Panc1 (cell line): ENCODE measurements at regions not wholly inside any gene's neighbourhood (a gene's known extent, or its start where the extent isn't known, plus 50 kb on each side); places are given as distances from the start of the nearest gene placed in this dataset.

Experiments
- ATAC-seq: fragments of 200-7000 bp; cut with Tn5 transposase; 2 replicates; pipeline ENCODE4 v1.9.1; 2020; ENCODE audit warnings: mild to moderate bottlenecking, moderate library complexity
- BruUV-seq: library from RNA; stranded (reverse); fragments of 400-500 nt; replicated peaks from 2 replicates; lab custom pipeline; 2021; lab: Mats Ljungman, UMichigan
- CTCF ChIA-PET: fragments of 300-600 bp; sonication (Branson Sonifier 250); formaldehyde crosslinking; loops from one replicate; lab custom pipeline; 2022; ENCODE audit warnings: antibody characterized with exemption; lab: Charles Lee
- POLR2A ChIA-PET: fragments of 300-600 bp; sonication (Branson Sonifier 250); formaldehyde crosslinking; loops from one replicate; lab custom pipeline; 2022; ENCODE audit warnings: antibody characterized with exemption; lab: Charles Lee
- DNase-seq: peaks from one replicate; pipeline ENCODE4 v3.0.0-alpha.2; 2010; ENCODE audit warnings: low read depth, low spot score
- H3K27ac ChIP-seq: 2 replicates; pipeline ENCODE4 v1.5.1; 2011; ENCODE audit warnings: mild to moderate bottlenecking, low read length, inconsistent platforms
- H3K27me3 ChIP-seq: fragments of 200-500 bp; sonication (Bioruptor generic); 2 replicates; pipeline ENCODE4 v1.6.0; 2014; ENCODE audit warnings: low read length, inconsistent platforms; ENCODE audit not compliant: control insufficient read depth, insufficient read depth
- H3K36me3 ChIP-seq: fragments of 200-500 bp; sonication (Bioruptor generic); 2 replicates; pipeline ENCODE4 v1.5.1; 2014; ENCODE audit warnings: inconsistent platforms, mild to moderate bottlenecking, low read length, moderate library complexity; ENCODE audit not compliant: control insufficient read depth, insufficient read depth
- H3K4me1 ChIP-seq: 2 replicates; pipeline ENCODE4 v1.5.1; 2011; ENCODE audit warnings: inconsistent platforms, mild to moderate bottlenecking, low read length, moderate library complexity; ENCODE audit not compliant: control insufficient read depth, insufficient read depth
- H3K4me3 ChIP-seq, 2 experiments: 2 replicates each; pipeline ENCODE4 v1.5.1; 2011 to 2012; ENCODE audit warnings: low read depth in 2 of 2, low read length in 2 of 2, mild to moderate bottlenecking in 2 of 2, inconsistent platforms in 1 of 2, moderate library complexity in 1 of 2
- H3K9me3 ChIP-seq: fragments of 200-500 bp; sonication (Bioruptor generic); 2 replicates; pipeline ENCODE4 v1.5.1; 2014; ENCODE audit warnings: low read depth, mild to moderate bottlenecking, inconsistent platforms, low read length, moderate library complexity; ENCODE audit not compliant: control insufficient read depth, insufficient read depth
- CTCF ChIP-seq: fragments of 450-650 bp; IDR thresholded peaks from 2 replicates; pipeline ENCODE4 v1.5.1; 2017; ENCODE audit warnings: mild to moderate bottlenecking
- POLR2AphosphoS5 ChIP-seq: IDR thresholded peaks from 2 replicates; pipeline ENCODE4 v1.6.1; 2012; ENCODE audit warnings: mild to moderate bottlenecking, low read depth, low read length, moderate library complexity
- REST ChIP-seq, 2 experiments: IDR thresholded peaks; 2 replicates each; pipeline ENCODE4 v1.6.1; 2011 to 2012; ENCODE audit warnings: low read depth in 2 of 2, control low read depth in 1 of 2, low read length in 1 of 2, mild to moderate bottlenecking in 1 of 2, moderate library complexity in 1 of 2; ENCODE audit not compliant: insufficient read depth in 1 of 2
- SIN3A ChIP-seq: IDR thresholded peaks from 2 replicates; pipeline ENCODE4 v1.6.1; 2012; ENCODE audit warnings: low read depth, mild to moderate bottlenecking, low read length, moderate library complexity, borderline replicate concordance; ENCODE audit not compliant: insufficient read depth
- TCF7L2 ChIP-seq: IDR thresholded peaks from 2 replicates; pipeline ENCODE4 v1.6.1; 2011; ENCODE audit warnings: mild to moderate bottlenecking, low read depth, low read length, inconsistent platforms
- in situ Hi-C: cut with HindIII; loops from 2 replicates; pipeline ENCODE4 v1.10.0; 2016; ENCODE audit warnings: low sequenced_read_pairs, low pct_unique_long_range_greater_than_20kb
- intact Hi-C: fragments of 100-400 bp; cut with micrococcal nuclease; formaldehyde crosslinking; loops from one replicate; pipeline ENCODE4 v1.10.0; 2022; ENCODE audit not compliant: unreplicated experiment

GRCh38 chr1:14347186-14347585, 251.3 kb upstream of the KAZN start:
- no peak for ATAC-seq
- in situ Hi-C loops = no loop called here
- intact Hi-C loops = no loop called here
- ChIA-PET CTCF (no interaction called here), POLR2A (no interaction called here)
- no peak overlapping the region for H3K4me3 ChIP-seq
- TF ChIP-seq CTCF = no peak
- no peak for TF ChIP-seq REST (IDR thresholded peaks at IDR 0.05; ENCODE audit: insufficient read depth in 1 of 2, low read depth in 2 of 2, low read length in 1 of 2)
- no peak for TF ChIP-seq POLR2AphosphoS5
- no peak for TF ChIP-seq TCF7L2
- no peak for TF ChIP-seq SIN3A
- BruUV-seq = no TSS peak
- H3K27me3 ChIP-seq = no peaks in the 10 kb centered on the region; the same call in 1 of the 2 replicates
- H3K27ac ChIP-seq = no peak overlapping the region
- no peaks in the 10 kb centered on the region for H3K36me3 ChIP-seq
- no peaks in the 10 kb centered on the region for H3K9me3 ChIP-seq
- DNase-seq = no peak
- H3K4me1 ChIP-seq = no peaks in the 10 kb centered on the region

GRCh38 chr1:14347776-14348175, 250.7 kb upstream of the KAZN start:
- BruUV-seq = no TSS peak
- TF ChIP-seq TCF7L2 (no peak), REST (IDR thresholded peaks at IDR 0.05; ENCODE audit: insufficient read depth in 1 of 2, low read depth in 2 of 2, low read length in 1 of 2) (no peak), POLR2AphosphoS5 (no peak), CTCF (no peak), SIN3A (no peak)
- Histone ChIP-seq H3K27me3 (no peaks in the 10 kb centered on the region; the same call in 1 of the 2 replicates), H3K4me3 (no peak overlapping the region), H3K9me3 (no peaks in the 10 kb centered on the region), H3K4me1 (no peaks in the 10 kb centered on the region), H3K36me3 (no peaks in the 10 kb centered on the region), H3K27ac (no peak overlapping the region)
- CTCF ChIA-PET = no interaction called here
- intact Hi-C loops = no loop called here
- DNase-seq = no peak
- POLR2A ChIA-PET = no interaction called here
- in situ Hi-C loops = no loop called here
- ATAC-seq = no peak
